Stomach (tissue), 8 donors: ENCODE measurements at regions not wholly inside any gene's neighbourhood (a gene's known extent, or its start where the extent isn't known, plus 50 kb on each side); places are given as distances from the start of the nearest gene placed in this dataset.
"Not testable (repeated sequence)": the region's sequence is repeated elsewhere in the genome, so short reads cannot be mapped to it uniquely, and the experiment has no call there.

Source experiments
- DNase-seq, 2 donors: peaks; one replicate each; pipeline versions ENCODE4 v3.0.0 to v3.0.0-alpha.2; 2013 to 2019
- H3K27ac ChIP-seq, 5 donors: fragments of 200-600 bp in 4 of 5; sonication (generic) in 4 of 5; one replicate each; pipeline ENCODE4 v1.5.1; 2013 to 2019; ENCODE audit warnings: mild to moderate bottlenecking in 1 of 5, moderate library complexity in 1 of 5
- H3K27me3 ChIP-seq, 3 donors: fragments of 200-600 bp; sonication (generic); one replicate each; pipeline ENCODE4 v1.5.1; 2017 to 2019; ENCODE audit warnings: mixed run types in 1 of 3
- H3K36me3 ChIP-seq, 4 donors: fragments of 200-600 bp; sonication (generic); 1 replicate in 3 of 4; 2 replicates in 1 of 4; pipeline ENCODE4 v1.5.1; 2016 to 2019
- H3K4me1 ChIP-seq, 4 donors: fragments of 200-600 bp; sonication (generic); one replicate each; pipeline ENCODE4 v1.5.1; 2016 to 2019
- H3K4me3 ChIP-seq, 4 donors: fragments of 200-600 bp; sonication (generic) in 3 of 4; one replicate each; pipeline ENCODE4 v1.5.1; 2016 to 2019; ENCODE audit warnings: mild to moderate bottlenecking in 1 of 4
- H3K9me3 ChIP-seq, 4 donors: fragments of 200-600 bp; sonication (generic); one replicate each; pipeline ENCODE4 v1.5.1; 2016 to 2019
- EP300 ChIP-seq: sonication (generic); formaldehyde crosslinking; IDR thresholded peaks from one replicate; pipeline ENCODE4 v1.6.1; 2017; ENCODE audit warnings: antibody characterized with exemption
- POLR2A ChIP-seq, 4 donors: fragments of 450-650 bp; IDR thresholded peaks; one replicate each; pipeline ENCODE4 v1.6.1; 2016; ENCODE audit warnings: antibody characterized with exemption in 4 of 4, control low read depth in 2 of 4, mild to moderate bottlenecking in 1 of 4, moderate library complexity in 1 of 4
- POLR2AphosphoS5 ChIP-seq, 3 donors: sonication (generic); formaldehyde crosslinking; IDR thresholded peaks; one replicate each; pipeline ENCODE4 v1.6.1; 2016; ENCODE audit warnings: antibody characterized with exemption in 3 of 3
- WGBS, 5 donors: extraction: QIAGEN DNeasy Blood & Tissue Kit in 3 of 5; methylation state at CpG; one replicate each; pipeline versions ENCODE4 v1.1.5 to v1.1.7; 2013 to 2018; 5-methylcytosine and 5-hydroxymethylcytosine counted together
- intact Hi-C: fragments of 100-400 bp; cut with DNase I; formaldehyde crosslinking; loops from one replicate; pipeline ENCODE4 v1.15.1; 2023; ENCODE audit warnings: low total_unique reads
- TF ChIP-seq, protein P1 (sequence below), 7 experiments: fragments of 450-650 bp in 4 of 7; fragments of 200-600 bp in 3 of 7; sonication (generic) in 3 of 7; IDR thresholded peaks; one replicate each; pipeline ENCODE4 v1.5.1; 2016 to 2019; ENCODE audit warnings: antibody characterized with exemption in 7 of 7, control low read depth in 2 of 7, mild to moderate bottlenecking in 1 of 7
- donor health status: healthy with polysubstance abuse.
- donor health status: Bipolar disorder and iron deficiency.
- donor health status: healthy.

DNA sequence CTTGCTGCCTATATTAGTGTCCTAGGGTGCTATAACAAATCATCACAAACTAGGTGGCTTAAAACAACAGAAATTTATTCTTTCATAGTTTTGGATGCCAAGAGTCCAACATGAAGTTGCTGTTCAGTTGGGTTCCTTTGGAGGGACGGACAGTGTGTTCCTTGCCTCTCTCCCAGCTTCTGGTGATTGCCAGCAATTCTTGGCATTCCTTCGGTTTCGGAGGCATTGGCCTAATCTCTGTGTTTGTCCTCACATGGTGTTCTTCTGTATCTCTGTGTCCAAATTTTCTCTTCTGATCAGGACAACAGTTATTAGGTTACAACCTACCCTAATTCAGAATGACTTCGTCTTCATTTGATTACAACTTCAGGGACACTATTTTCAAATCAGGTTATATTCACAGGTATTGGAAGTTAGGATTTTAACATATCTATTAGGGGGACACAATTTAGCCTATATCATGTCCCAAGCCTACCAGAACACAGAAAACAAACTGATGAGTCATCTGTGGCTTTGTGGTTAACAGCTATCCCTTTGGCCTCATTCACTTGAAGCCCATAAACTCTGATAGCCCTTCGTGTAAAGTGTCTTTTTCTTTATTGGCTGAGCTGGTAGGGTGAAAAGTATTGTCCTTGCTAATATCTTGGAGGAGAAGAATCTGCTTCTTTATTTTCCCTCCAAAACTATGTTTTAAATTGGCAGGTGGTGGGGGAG is 83.2 kb upstream of the PAPPA2 start:
- H3K27ac ChIP-seq, result no peak overlapping the region
- no peaks in the 10 kb centered on the region for H3K27me3 ChIP-seq
- H3K36me3 ChIP-seq, result no peaks in the 10 kb centered on the region
- TF ChIP-seq, protein P1, sequence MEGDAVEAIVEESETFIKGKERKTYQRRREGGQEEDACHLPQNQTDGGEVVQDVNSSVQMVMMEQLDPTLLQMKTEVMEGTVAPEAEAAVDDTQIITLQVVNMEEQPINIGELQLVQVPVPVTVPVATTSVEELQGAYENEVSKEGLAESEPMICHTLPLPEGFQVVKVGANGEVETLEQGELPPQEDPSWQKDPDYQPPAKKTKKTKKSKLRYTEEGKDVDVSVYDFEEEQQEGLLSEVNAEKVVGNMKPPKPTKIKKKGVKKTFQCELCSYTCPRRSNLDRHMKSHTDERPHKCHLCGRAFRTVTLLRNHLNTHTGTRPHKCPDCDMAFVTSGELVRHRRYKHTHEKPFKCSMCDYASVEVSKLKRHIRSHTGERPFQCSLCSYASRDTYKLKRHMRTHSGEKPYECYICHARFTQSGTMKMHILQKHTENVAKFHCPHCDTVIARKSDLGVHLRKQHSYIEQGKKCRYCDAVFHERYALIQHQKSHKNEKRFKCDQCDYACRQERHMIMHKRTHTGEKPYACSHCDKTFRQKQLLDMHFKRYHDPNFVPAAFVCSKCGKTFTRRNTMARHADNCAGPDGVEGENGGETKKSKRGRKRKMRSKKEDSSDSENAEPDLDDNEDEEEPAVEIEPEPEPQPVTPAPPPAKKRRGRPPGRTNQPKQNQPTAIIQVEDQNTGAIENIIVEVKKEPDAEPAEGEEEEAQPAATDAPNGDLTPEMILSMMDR (IDR thresholded peaks at IDR 0.05), result no peak
- TF ChIP-seq POLR2A (IDR thresholded peaks at IDR 0.05) (no peak), EP300 (no peak), POLR2AphosphoS5 (IDR thresholded peaks at IDR 0.05) (no peak)
- no peaks in the 10 kb centered on the region for H3K4me1 ChIP-seq
- 69 to 82% (median 78%) methylated on average over 5 of the region's 5 CpGs for WGBS, 5 donors
- H3K4me3 ChIP-seq, result no peak overlapping the region
- intact Hi-C loops, result loop anchor here (10.0 kb wide), 1 partner anchor 465 kb away; no protein-coding TSS in a partner anchor
- DNase-seq, result no peak
- H3K9me3 ChIP-seq, result no peaks in the 10 kb centered on the region

DNA sequence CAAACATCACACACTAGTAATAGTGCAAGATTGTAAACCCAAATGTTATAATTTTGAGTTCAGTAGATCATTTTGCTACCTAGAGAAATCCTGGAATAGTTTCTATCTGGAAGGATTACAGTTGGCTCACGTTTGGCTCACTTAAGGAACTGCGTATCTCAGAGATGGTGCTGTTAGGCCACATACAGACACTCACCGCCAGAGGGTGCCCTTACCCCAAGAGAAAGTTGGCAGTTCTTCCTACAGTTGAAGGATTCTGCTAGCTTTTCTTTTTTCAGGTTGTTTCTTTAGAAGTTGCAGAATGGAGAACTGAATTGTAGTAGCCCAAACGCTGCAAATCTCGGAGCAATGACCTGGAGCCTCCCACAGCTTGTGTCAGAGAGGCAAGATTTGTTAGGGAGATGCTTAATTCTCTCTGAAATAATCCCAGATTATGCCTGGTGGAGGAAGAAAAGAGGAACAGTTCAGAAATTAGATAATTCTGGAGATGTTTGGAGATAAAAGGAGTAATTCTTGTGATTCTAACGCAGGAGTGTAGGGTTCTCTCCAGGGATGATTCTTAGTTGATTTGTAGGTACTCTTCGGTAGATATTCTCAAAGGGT is 87.9 kb upstream of the PAPPA2 start:
- TF ChIP-seq EP300, result no peak
- TF ChIP-seq, protein P1 (IDR thresholded peaks at IDR 0.05), result peak in 5 of 7 experiments; percentile 32 to 73 (median 70)

DNA sequence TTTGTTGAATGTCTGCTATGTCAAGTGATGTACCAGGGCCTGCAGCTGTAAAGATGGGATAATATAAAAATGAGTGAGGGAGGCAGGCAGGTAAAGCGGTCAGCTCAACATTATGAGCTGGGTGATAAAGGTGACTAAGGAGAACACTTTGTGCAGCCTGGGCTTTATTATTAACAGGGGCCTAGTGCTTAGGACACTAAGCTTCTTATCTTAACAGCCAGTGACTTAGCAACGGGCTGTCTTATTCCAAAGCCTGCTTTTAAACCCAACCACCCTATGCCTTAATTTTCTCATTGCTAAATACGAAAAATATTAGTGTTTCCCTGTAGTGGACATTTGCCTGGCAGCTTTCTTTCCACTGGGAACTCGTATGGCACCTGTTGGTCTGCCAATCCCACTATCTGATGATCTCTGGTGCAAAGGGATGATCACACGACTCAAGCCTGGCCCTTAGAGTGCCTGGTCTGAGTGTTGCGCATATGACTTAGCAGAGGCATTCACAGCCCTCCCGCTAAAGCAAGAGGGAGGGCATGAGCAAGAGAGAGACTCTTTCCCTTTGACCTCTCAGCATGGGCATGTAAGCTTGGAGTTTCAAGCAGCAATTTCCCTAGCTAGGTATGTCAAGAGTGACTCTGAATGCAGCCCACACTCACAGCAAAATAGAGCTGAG is 98.6 kb upstream of the PAPPA2 start:
- no peak for TF ChIP-seq POLR2A (IDR thresholded peaks at IDR 0.05)
- TF ChIP-seq, protein P1 (IDR thresholded peaks at IDR 0.05), result no peak
- TF ChIP-seq EP300, result no peak
- no peak for TF ChIP-seq POLR2AphosphoS5 (IDR thresholded peaks at IDR 0.05)
- 38 to 44% (median 40%) methylated on average over 7 of the region's 7 CpGs for WGBS, 5 donors
- DNase-seq, result no peak

More for the DNA sequence above, 87.9 kb upstream of the PAPPA2 start:
- Histone ChIP-seq H3K4me3 (no peak overlapping the region), H3K27me3 (no peaks in the 10 kb centered on the region), H3K9me3 (no peaks in the 10 kb centered on the region), H3K36me3 (no peaks in the 10 kb centered on the region), H3K27ac (no peak overlapping the region), H3K4me1 (no peaks in the 10 kb centered on the region)
- 21 to 23% (median 22%) methylated on average over 7 of the region's 7 CpGs for WGBS, 5 donors
- peak; percentile 78 to 90 for DNase-seq
- intact Hi-C loops, result loop anchor here (10.0 kb wide), 1 partner anchor 470 kb away; no protein-coding TSS in a partner anchor

DNA sequence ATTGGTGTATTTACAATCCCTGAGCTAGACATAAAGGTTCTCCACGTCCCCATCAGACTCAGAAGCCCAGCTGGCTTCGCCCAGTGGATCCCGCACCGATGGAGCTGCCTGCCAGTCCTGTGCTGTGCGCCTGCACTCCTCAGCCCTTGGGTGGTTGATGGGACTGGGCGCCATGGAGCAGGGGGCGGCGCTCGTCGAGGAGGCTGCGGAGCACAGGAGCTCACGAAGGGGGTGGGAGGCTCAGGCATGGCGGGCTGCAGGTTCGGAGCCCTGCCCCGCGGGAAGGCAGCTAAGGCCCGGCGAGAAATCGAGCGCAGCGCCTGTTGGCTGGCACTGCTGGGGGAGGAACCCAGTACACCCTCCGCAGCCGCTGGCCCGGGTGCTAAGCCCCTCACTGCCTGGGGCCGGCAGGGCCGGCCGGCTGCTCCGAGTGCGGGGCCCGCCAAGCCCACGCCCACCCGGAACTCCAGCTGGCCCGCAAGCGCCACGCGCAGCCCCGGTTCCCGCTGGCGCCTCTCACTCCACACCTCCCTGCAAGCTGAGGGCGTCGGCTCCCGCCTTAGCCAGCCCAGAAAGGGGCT is 113.8 kb upstream of the PAPPA2 start:
- H3K4me3 ChIP-seq, H3K36me3 ChIP-seq, H3K4me1 ChIP-seq, DNase-seq, intact Hi-C loops, H3K27ac ChIP-seq, H3K27me3 ChIP-seq: not testable (repeated sequence)
- WGBS, 5 donors, result 91 to 95% (median 93%) methylated on average over 19 to 39 of the region's 42 CpGs
- peaks cover 0 to 36% (median 18%) of the 10 kb centered on the region in 4 donors for H3K9me3 ChIP-seq

More for the DNA sequence above, 98.6 kb upstream of the PAPPA2 start:
- H3K9me3 ChIP-seq, result no peaks in the 10 kb centered on the region
- intact Hi-C loops, result no loop called here
- H3K4me1 ChIP-seq, result no peaks in the 10 kb centered on the region
- H3K27ac ChIP-seq, result no peak overlapping the region
- no peaks in the 10 kb centered on the region for H3K36me3 ChIP-seq
- H3K4me3 ChIP-seq, result no peak overlapping the region
- no peaks in the 10 kb centered on the region for H3K27me3 ChIP-seq
